ENCODE measurements at regions not wholly inside any gene's neighbourhood (a gene's known extent, or its start where the extent isn't known, plus 50 kb on each side); places are given as distances from the start of the nearest gene placed in this dataset.

- TF ChIP-seq, protein P1, sequence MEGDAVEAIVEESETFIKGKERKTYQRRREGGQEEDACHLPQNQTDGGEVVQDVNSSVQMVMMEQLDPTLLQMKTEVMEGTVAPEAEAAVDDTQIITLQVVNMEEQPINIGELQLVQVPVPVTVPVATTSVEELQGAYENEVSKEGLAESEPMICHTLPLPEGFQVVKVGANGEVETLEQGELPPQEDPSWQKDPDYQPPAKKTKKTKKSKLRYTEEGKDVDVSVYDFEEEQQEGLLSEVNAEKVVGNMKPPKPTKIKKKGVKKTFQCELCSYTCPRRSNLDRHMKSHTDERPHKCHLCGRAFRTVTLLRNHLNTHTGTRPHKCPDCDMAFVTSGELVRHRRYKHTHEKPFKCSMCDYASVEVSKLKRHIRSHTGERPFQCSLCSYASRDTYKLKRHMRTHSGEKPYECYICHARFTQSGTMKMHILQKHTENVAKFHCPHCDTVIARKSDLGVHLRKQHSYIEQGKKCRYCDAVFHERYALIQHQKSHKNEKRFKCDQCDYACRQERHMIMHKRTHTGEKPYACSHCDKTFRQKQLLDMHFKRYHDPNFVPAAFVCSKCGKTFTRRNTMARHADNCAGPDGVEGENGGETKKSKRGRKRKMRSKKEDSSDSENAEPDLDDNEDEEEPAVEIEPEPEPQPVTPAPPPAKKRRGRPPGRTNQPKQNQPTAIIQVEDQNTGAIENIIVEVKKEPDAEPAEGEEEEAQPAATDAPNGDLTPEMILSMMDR (IDR thresholded peaks at IDR 0.05 in 2 of 3, conservative IDR thresholded peaks at IDR 0.05 in 1 of 3; ENCODE audit: insufficient read depth in 2 of 3, low read depth in 1 of 3, low read length in 3 of 3), result no peak
- TF ChIP-seq HDAC8 (tag; IDR thresholded peaks at IDR 0.05), result no peak
- TF ChIP-seq ZNF41 (CRISPR knock-in tag; conservative IDR thresholded peaks at IDR 0.05), result no peak
- no peak for TF ChIP-seq GTF2A2 (tag; IDR thresholded peaks at IDR 0.05)
- no peak for TF ChIP-seq SP2 (IDR thresholded peaks at IDR 0.05; ENCODE audit: extremely low read depth, low read depth, low read length, poor library complexity, severe bottlenecking)
- no peak for TF ChIP-seq ZNF644 (tag; IDR thresholded peaks at IDR 0.05; ENCODE audit: low read depth)
- TF ChIP-seq ERF (CRISPR knock-in tag; IDR thresholded peaks at IDR 0.05), result no peak
- no peak for TF ChIP-seq ZNF121 (CRISPR knock-in tag; conservative IDR thresholded peaks at IDR 0.05)
- no peak for TF ChIP-seq ZNF174 (CRISPR knock-in tag; IDR thresholded peaks at IDR 0.05)
- TF ChIP-seq EGR1 (conservative IDR thresholded peaks at IDR 0.05), result peak; percentile 45
- TF ChIP-seq ZBTB34 (CRISPR knock-in tag; IDR thresholded peaks at IDR 0.05), result no peak
- TF ChIP-seq, protein P2, sequence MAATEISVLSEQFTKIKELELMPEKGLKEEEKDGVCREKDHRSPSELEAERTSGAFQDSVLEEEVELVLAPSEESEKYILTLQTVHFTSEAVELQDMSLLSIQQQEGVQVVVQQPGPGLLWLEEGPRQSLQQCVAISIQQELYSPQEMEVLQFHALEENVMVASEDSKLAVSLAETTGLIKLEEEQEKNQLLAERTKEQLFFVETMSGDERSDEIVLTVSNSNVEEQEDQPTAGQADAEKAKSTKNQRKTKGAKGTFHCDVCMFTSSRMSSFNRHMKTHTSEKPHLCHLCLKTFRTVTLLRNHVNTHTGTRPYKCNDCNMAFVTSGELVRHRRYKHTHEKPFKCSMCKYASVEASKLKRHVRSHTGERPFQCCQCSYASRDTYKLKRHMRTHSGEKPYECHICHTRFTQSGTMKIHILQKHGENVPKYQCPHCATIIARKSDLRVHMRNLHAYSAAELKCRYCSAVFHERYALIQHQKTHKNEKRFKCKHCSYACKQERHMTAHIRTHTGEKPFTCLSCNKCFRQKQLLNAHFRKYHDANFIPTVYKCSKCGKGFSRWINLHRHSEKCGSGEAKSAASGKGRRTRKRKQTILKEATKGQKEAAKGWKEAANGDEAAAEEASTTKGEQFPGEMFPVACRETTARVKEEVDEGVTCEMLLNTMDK (IDR thresholded peaks at IDR 0.05; ENCODE audit: borderline replicate concordance, insufficient read depth, low read depth, low read length, poor library complexity, severe bottlenecking), result no peak
- TF ChIP-seq GABPA (tag; conservative IDR thresholded peaks at IDR 0.05; ENCODE audit: low read depth), result no peak
- TF ChIP-seq CREB1 (IDR thresholded peaks at IDR 0.05), result no peak
- no peak for TF ChIP-seq CREB1 (CRISPR knock-in tag; IDR thresholded peaks at IDR 0.05)
- no peak for TF ChIP-seq NCOA6 (IDR thresholded peaks at IDR 0.05)
- TF ChIP-seq SMAD2 (IDR thresholded peaks at IDR 0.05; ENCODE audit: low read depth, low read length), result no peak
- no peak for TF ChIP-seq POLR2H (tag; IDR thresholded peaks at IDR 0.05; ENCODE audit: low read depth)
- TF ChIP-seq MIER1 (IDR thresholded peaks at IDR 0.05; ENCODE audit: low read depth), result no peak
- no peak for TF ChIP-seq HDAC1 (IDR thresholded peaks at IDR 0.05)
- TF ChIP-seq PHB2 (IDR thresholded peaks at IDR 0.05; ENCODE audit: low read depth), result no peak
- no peak for TF ChIP-seq ARNT (IDR thresholded peaks at IDR 0.05)
- no peak for TF ChIP-seq TEAD2 (tag; IDR thresholded peaks at IDR 0.05)
- TF ChIP-seq WHSC1 (IDR thresholded peaks at IDR 0.05; ENCODE audit: low read length), result no peak
These were observed 240.5 kb upstream of the MAN1A1 start (continued) for GRCh38 chr6:119590066-119590465.
